ENCODE measurements at regions not wholly inside any gene's neighbourhood (a gene's known extent, or its start where the extent isn't known, plus 50 kb on each side); places are given as distances from the start of the nearest gene placed in this dataset.

DNA sequence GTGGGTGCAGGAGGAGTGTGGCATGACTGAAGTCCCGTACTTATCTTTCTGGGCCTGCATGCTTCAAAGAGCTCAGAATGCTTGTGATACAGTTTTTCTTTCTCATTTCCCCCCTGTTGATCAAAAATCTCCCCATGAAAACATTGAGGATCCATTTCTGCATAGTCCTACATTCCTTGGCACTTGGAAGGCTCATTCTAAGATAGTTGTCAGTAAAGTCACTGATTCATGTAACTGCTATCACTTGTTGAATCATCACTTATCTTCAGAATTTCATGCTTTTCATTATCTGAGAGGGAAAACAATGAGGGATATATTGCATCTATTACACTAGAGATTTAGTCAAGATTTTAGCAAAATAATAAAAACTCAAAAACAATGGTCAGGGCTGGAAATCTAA lies 1953.1 kb upstream of the CDH6 start:
- WGBS, result 90% methylated on average over 1 of the region's 1 CpG
- no peaks in the 10 kb centered on the region for H3K4me1 ChIP-seq

DNA sequence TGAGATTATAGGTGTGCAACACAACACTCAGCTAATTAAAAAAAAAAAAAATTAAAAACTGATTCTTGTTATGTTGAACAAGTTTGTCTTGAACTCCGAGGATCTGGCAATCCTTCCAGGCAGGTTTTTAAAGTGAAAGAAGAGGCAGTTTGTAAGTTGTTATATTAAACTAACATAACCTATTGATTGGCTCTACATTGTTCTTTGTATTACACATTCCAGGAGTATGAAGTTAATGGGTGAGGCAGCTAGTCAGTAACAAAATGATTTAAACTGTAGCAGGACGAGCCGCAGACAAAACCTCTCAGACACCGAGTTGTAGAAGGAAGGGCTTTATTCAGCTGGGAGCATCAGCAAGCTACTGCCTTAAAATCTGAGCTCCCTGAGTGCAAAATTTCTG lies 1953.9 kb upstream of the CDH6 start:
- WGBS, result 75% methylated on average over 4 of the region's 4 CpGs
- Histone ChIP-seq H3K9me3 (no peaks in the 10 kb centered on the region), H3K27ac (no peak overlapping the region), H3K4me1 (no peaks in the 10 kb centered on the region), H3K27me3 (no peaks in the 10 kb centered on the region), H3K4me3 (no peak overlapping the region), H3K36me3 (no peaks in the 10 kb centered on the region)
- TF ChIP-seq POLR2AphosphoS5 (IDR thresholded peaks at IDR 0.05) (no peak), POLR2A (IDR thresholded peaks at IDR 0.05) (no peak), EP300 (IDR thresholded peaks at IDR 0.05) (no peak)
- TF ChIP-seq, protein P1, sequence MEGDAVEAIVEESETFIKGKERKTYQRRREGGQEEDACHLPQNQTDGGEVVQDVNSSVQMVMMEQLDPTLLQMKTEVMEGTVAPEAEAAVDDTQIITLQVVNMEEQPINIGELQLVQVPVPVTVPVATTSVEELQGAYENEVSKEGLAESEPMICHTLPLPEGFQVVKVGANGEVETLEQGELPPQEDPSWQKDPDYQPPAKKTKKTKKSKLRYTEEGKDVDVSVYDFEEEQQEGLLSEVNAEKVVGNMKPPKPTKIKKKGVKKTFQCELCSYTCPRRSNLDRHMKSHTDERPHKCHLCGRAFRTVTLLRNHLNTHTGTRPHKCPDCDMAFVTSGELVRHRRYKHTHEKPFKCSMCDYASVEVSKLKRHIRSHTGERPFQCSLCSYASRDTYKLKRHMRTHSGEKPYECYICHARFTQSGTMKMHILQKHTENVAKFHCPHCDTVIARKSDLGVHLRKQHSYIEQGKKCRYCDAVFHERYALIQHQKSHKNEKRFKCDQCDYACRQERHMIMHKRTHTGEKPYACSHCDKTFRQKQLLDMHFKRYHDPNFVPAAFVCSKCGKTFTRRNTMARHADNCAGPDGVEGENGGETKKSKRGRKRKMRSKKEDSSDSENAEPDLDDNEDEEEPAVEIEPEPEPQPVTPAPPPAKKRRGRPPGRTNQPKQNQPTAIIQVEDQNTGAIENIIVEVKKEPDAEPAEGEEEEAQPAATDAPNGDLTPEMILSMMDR (IDR thresholded peaks at IDR 0.05), result no peak
- no peak for DNase-seq (ENCODE audit: low spot score in 2 of 2)

More for the DNA sequence above, 1953.1 kb upstream of the CDH6 start:
- DNase-seq (ENCODE audit: low spot score in 2 of 2), result no peak
- Histone ChIP-seq H3K27ac (no peak overlapping the region), H3K4me3 (no peak overlapping the region), H3K36me3 (no peaks in the 10 kb centered on the region), H3K27me3 (no peaks in the 10 kb centered on the region), H3K9me3 (no peaks in the 10 kb centered on the region)
- TF ChIP-seq POLR2A (IDR thresholded peaks at IDR 0.05), result no peak
- TF ChIP-seq EP300 (IDR thresholded peaks at IDR 0.05), result no peak
- TF ChIP-seq, protein P1 (IDR thresholded peaks at IDR 0.05), result no peak
- no peak for TF ChIP-seq POLR2AphosphoS5 (IDR thresholded peaks at IDR 0.05)

GRCh38 chr5:29238115-29238514 lies 1955.4 kb upstream of the CDH6 start:
- H3K36me3 ChIP-seq, result no peaks in the 10 kb centered on the region
- H3K9me3 ChIP-seq, result no peaks in the 10 kb centered on the region
- no peak for TF ChIP-seq EP300 (IDR thresholded peaks at IDR 0.05)
- TF ChIP-seq, protein P1 (IDR thresholded peaks at IDR 0.05), result no peak
- TF ChIP-seq POLR2AphosphoS5 (IDR thresholded peaks at IDR 0.05), result no peak
- TF ChIP-seq POLR2A (IDR thresholded peaks at IDR 0.05), result no peak
- 64% methylated on average over 1 of the region's 1 CpG for WGBS
- no peak overlapping the region for H3K4me3 ChIP-seq
- H3K4me1 ChIP-seq, result no peaks in the 10 kb centered on the region
- H3K27me3 ChIP-seq, result no peaks in the 10 kb centered on the region
- DNase-seq (ENCODE audit: low spot score in 2 of 2), result no peak
- no peak overlapping the region for H3K27ac ChIP-seq

DNA sequence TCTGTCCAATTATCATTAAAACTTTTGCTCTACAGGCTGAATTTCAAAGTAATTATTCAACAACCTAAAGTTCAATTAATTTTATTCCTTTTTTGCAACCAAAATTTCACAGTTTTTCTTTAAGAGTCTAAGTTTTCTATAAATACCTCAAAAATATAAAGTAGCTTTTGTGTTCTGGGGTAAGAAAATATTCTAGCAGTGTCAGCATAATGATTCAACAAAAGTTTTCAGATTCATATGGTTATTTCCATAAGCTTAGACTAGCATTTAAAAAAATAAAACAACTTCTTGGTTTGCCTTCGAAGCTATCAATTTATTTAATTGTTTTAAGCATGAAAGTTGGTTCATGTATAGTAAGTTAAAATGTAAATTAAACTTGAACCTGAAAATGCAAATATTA lies 1962.3 kb upstream of the CDH6 start:
- Histone ChIP-seq H3K4me1 (no peaks in the 10 kb centered on the region), H3K4me3 (no peak overlapping the region), H3K9me3 (no peaks in the 10 kb centered on the region), H3K27ac (no peak overlapping the region), H3K27me3 (no peaks in the 10 kb centered on the region), H3K36me3 (no peaks in the 10 kb centered on the region)
- TF ChIP-seq POLR2A (IDR thresholded peaks at IDR 0.05) (no peak), EP300 (IDR thresholded peaks at IDR 0.05) (no peak), POLR2AphosphoS5 (IDR thresholded peaks at IDR 0.05) (no peak)
- TF ChIP-seq, protein P1 (IDR thresholded peaks at IDR 0.05), result no peak
- no peak for DNase-seq (ENCODE audit: low spot score in 2 of 2)
- 58% methylated on average over 1 of the region's 1 CpG for WGBS

GRCh38 chr5:29230591-29230990 lies 1962.9 kb upstream of the CDH6 start:
- H3K4me3 ChIP-seq, result no peak overlapping the region
- H3K27me3 ChIP-seq, result no peaks in the 10 kb centered on the region
- no peaks in the 10 kb centered on the region for H3K36me3 ChIP-seq
- H3K27ac ChIP-seq, result no peak overlapping the region
- no peaks in the 10 kb centered on the region for H3K4me1 ChIP-seq
- no peak for DNase-seq (ENCODE audit: low spot score in 2 of 2)
- WGBS, result 44% methylated on average over 3 of the region's 3 CpGs
- no peaks in the 10 kb centered on the region for H3K9me3 ChIP-seq
- TF ChIP-seq, protein P1 (IDR thresholded peaks at IDR 0.05), result no peak
- TF ChIP-seq POLR2A (IDR thresholded peaks at IDR 0.05), result no peak
- TF ChIP-seq POLR2AphosphoS5 (IDR thresholded peaks at IDR 0.05), result no peak
- TF ChIP-seq EP300 (IDR thresholded peaks at IDR 0.05), result no peak
